ENCODE measurements at regions not wholly inside any gene's neighbourhood (a gene's known extent, or its start where the extent isn't known, plus 50 kb on each side); places are given as distances from the start of the nearest gene placed in this dataset.

DNA sequence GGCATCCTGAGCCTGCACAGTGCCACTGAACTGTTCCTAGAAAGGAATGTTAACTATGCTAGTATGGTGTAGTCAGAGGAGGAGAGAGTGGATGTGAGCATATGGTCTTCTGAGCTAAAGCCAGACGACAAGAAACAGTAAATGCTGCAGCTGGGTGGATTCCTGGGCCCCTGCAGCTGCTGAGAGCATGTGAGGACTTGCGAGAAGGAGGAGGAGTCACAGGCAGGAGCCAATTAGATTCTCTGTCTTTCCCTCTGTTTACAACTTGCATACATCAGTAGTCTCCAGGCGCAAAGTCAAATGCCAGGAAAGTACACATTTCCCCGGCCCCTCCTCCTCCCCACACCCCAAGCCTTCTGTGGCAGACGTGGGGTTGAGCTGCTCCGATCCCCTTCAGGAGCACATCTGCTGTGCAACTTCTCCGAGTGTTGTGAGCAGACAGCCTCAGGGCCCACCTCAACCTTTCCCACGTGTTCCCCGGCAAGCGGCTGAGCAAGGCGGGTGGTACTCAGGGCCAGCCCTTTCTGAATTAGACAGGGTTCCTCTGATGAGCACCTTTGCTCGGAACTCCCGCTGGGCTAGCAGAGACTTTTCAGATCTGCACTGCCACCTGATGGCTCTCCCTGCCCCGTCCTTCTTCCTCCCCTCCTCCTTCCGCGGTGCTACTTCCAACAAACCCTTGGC is 108.7 kb upstream of the ATP6AP2 start:
- TF ChIP-seq, protein P1, sequence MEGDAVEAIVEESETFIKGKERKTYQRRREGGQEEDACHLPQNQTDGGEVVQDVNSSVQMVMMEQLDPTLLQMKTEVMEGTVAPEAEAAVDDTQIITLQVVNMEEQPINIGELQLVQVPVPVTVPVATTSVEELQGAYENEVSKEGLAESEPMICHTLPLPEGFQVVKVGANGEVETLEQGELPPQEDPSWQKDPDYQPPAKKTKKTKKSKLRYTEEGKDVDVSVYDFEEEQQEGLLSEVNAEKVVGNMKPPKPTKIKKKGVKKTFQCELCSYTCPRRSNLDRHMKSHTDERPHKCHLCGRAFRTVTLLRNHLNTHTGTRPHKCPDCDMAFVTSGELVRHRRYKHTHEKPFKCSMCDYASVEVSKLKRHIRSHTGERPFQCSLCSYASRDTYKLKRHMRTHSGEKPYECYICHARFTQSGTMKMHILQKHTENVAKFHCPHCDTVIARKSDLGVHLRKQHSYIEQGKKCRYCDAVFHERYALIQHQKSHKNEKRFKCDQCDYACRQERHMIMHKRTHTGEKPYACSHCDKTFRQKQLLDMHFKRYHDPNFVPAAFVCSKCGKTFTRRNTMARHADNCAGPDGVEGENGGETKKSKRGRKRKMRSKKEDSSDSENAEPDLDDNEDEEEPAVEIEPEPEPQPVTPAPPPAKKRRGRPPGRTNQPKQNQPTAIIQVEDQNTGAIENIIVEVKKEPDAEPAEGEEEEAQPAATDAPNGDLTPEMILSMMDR (IDR thresholded peaks at IDR 0.05), result peak in 2 of 4 experiments; percentile 22 to 52
- no peak for TF ChIP-seq POLR2A (IDR thresholded peaks at IDR 0.05)
